HCT116 (cell line): ENCODE measurements at regions not wholly inside any gene's neighbourhood (a gene's known extent, or its start where the extent isn't known, plus 50 kb on each side); places are given as distances from the start of the nearest gene placed in this dataset.

Experiments used
- CTCF ChIP-seq, 3 experiments: fragments of 200-600 bp in 1 of 3; sonication (generic) in 1 of 3; IDR thresholded peaks in 2 of 3; conservative IDR thresholded peaks in 1 of 3; 2 replicates each; pipeline ENCODE4 v1.5.1; 2012 to 2017; ENCODE audit warnings: low read depth in 2 of 3, low read length in 2 of 3, antibody characterized with exemption in 1 of 3, borderline replicate concordance in 1 of 3, control low read depth in 1 of 3, mild to moderate bottlenecking in 1 of 3, mixed read lengths in 1 of 3, mixed run types in 1 of 3, moderate library complexity in 1 of 3; ENCODE audit not compliant: insufficient read depth in 1 of 3
- EZH2 ChIP-seq: fragments of 200-600 bp; sonication (generic); IDR thresholded peaks from 2 replicates; pipeline ENCODE4 v1.6.1; 2017; ENCODE audit warnings: antibody characterized with exemption, mixed run types
- EZH2phosphoT487 ChIP-seq: fragments of 200-600 bp; IDR thresholded peaks from 2 replicates; pipeline ENCODE4 v1.6.1; 2018; ENCODE audit warnings: antibody characterized with exemption, borderline replicate concordance
- ZBTB33 ChIP-seq: IDR thresholded peaks from 2 replicates; pipeline ENCODE4 v1.6.1; 2011; ENCODE audit warnings: mild to moderate bottlenecking, low read length, moderate library complexity; ENCODE audit not compliant: insufficient replicate concordance; ENCODE audit errors: extremely low read depth

DNA sequence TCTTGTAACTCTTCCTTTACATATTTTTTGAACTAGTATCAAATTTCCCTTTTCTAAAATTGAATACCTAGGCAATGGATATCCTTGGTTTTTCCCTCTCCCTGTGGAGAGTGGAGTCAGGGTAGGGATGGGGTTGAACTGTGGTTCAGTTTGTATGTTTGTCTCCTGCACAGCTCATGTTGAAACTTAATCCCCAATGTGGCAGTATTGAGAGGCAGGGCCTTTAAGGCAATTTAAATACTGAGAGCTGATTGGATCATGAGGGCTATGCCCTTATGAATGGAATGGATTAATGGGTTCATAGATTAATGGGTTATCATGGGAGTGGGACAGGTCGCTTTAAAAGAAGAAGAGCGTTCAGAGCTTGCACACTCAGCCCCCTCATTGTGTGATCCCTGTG lies 127.2 kb upstream of the RGS6 start:
- TF ChIP-seq EZH2phosphoT487 (no peak), CTCF (IDR thresholded peaks at IDR 0.05 in 2 of 3, conservative IDR thresholded peaks at IDR 0.05 in 1 of 3; ENCODE audit: borderline replicate concordance in 1 of 3, insufficient read depth in 1 of 3, low read depth in 2 of 3, low read length in 2 of 3) (no peak), ZBTB33 (no peak), EZH2 (no peak)
